SK-N-MC (cell line): ENCODE measurements at regions not wholly inside any gene's neighbourhood (a gene's known extent, or its start where the extent isn't known, plus 50 kb on each side); places are given as distances from the start of the nearest gene placed in this dataset.

ENCODE experiments used
- EZH2 ChIP-seq: fragments of 200-600 bp; sonication (generic); IDR thresholded peaks from one replicate; pipeline ENCODE4 v1.6.1; 2017; ENCODE audit warnings: antibody characterized with exemption
- POLR2AphosphoS5 ChIP-seq: IDR thresholded peaks from 2 replicates; pipeline ENCODE4 v1.6.1; 2012; ENCODE audit warnings: mild to moderate bottlenecking, low read depth, low read length, borderline replicate concordance

GRCh38 chr5:12679731-12680130 lies 775.5 kb upstream of the CTNND2 start:
- TF ChIP-seq POLR2AphosphoS5 (no peak), EZH2 (no peak)
